Chondrocyte (in vitro differentiated cells): ENCODE measurements at regions not wholly inside any gene's neighbourhood (a gene's known extent, or its start where the extent isn't known, plus 50 kb on each side); places are given as distances from the start of the nearest gene placed in this dataset.

Experiments
- DNase-seq: peaks from one replicate; pipeline ENCODE4 v3.0.0; 2021; ENCODE audit warnings: mixed read lengths, low spot score
- H3K27ac Mint-ChIP-seq: one replicate; pipeline ENCODE4 v1.8.0; 2021; ENCODE audit warnings: mild to moderate bottlenecking, moderate library complexity, mixed read lengths; ENCODE audit not compliant: unreplicated experiment
- H3K27me3 Mint-ChIP-seq: 2 replicates; pipeline ENCODE4 v1.8.0; 2021; ENCODE audit warnings: low read depth, mixed read lengths
- H3K36me3 Mint-ChIP-seq: 2 replicates; pipeline ENCODE4 v1.8.0; 2021; ENCODE audit warnings: low read depth, mixed read lengths
- H3K4me1 Mint-ChIP-seq: 2 replicates; pipeline ENCODE4 v1.8.0; 2021; ENCODE audit warnings: low read depth, mild to moderate bottlenecking, mixed read lengths
- H3K4me3 Mint-ChIP-seq: one replicate; pipeline ENCODE4 v1.8.0; 2021; ENCODE audit warnings: mild to moderate bottlenecking, moderate library complexity, mixed read lengths; ENCODE audit not compliant: unreplicated experiment
- H3K9me3 Mint-ChIP-seq: 2 replicates; pipeline ENCODE4 v1.8.0; 2021; ENCODE audit warnings: low read depth, mixed read lengths
- TF ChIP-seq, protein P1 (sequence below): fragments of 200-600 bp; sonication (generic); IDR thresholded peaks from 2 replicates; pipeline ENCODE4 v1.5.0; 2021; ENCODE audit warnings: antibody characterized with exemption, mild to moderate bottlenecking, moderate library complexity

DNA sequence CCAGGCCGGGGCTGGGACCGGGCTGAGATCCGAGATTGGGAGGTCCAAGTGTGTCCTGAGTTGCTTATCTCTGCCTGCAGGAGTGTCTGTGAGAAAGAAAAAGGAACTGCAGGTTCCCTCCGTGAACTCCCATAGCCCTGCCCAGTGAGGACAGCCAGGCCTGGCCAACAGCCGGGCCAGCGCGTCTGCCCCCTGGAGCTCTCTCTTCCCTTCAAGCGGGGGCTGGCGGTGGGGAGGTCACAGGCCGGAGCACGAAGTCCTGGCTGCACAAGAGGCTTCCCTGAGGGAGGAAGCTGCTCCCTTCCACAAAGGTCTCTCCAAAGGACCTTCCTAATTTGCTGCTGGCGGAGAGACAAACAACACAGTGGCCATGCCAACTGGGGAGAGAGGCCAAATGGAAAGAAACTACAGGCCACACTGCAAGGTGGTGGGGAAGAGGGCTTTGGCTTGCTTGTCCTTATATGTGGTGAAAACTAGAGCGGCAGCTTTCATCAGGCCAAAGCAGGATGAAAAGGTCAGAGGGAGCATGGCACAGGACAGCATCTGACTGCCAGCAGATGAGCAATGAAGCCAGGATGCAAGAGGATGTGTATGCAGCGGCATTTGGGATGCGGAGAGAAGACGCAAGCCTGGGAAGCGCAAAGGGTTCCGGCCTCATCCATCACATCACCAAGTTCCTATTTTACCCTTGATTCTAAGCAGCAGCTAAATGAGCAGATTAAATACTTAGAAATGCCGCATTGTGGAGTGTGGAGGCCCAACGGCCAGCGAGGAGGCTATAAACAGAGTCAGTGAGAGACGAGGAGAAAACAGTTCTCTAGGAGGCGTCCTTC, 260.0 kb downstream of the ERMARD start:
- H3K36me3 Mint-ChIP-seq = no peaks in the 10 kb centered on the region
- TF ChIP-seq, protein P1, sequence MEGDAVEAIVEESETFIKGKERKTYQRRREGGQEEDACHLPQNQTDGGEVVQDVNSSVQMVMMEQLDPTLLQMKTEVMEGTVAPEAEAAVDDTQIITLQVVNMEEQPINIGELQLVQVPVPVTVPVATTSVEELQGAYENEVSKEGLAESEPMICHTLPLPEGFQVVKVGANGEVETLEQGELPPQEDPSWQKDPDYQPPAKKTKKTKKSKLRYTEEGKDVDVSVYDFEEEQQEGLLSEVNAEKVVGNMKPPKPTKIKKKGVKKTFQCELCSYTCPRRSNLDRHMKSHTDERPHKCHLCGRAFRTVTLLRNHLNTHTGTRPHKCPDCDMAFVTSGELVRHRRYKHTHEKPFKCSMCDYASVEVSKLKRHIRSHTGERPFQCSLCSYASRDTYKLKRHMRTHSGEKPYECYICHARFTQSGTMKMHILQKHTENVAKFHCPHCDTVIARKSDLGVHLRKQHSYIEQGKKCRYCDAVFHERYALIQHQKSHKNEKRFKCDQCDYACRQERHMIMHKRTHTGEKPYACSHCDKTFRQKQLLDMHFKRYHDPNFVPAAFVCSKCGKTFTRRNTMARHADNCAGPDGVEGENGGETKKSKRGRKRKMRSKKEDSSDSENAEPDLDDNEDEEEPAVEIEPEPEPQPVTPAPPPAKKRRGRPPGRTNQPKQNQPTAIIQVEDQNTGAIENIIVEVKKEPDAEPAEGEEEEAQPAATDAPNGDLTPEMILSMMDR = no peak
- no peak for DNase-seq
- no peak overlapping the region for H3K4me3 Mint-ChIP-seq
- H3K27ac Mint-ChIP-seq = no peak overlapping the region
- no peaks in the 10 kb centered on the region for H3K9me3 Mint-ChIP-seq
- H3K4me1 Mint-ChIP-seq = peaks cover 4% of the 10 kb centered on the region
- peaks cover 42% of the 10 kb centered on the region for H3K27me3 Mint-ChIP-seq

DNA sequence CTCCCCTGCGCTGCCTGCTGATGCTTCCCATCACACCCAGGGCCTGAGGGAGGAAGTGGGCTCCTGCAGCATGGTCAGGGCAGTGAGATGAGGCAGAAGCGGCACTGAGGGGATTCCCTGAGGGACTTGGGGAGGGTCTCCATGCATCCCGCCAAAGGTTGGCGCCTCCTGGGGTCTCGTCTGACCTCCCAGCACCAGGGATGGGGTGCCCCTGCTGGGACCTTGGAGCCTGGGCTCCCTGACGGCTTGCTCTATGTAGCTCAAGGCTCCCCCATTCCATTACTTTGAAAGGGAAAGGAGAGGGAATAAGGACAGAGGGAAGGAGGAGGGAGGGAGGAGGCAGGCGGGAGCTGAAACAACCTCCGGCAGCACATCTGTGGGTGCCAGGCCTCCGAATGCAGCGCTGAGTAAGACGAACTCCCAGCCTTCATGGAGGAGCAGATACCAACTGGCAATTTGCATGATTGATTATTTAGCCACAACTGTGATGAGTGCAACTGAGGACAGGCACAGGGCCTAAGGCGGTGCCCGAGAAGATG, 259.3 kb downstream of the ERMARD start:
- peaks cover 4% of the 10 kb centered on the region for H3K4me1 Mint-ChIP-seq
- no peaks in the 10 kb centered on the region for H3K9me3 Mint-ChIP-seq
- DNase-seq = no peak
- H3K4me3 Mint-ChIP-seq = no peak overlapping the region
- TF ChIP-seq, protein P1 = no peak
- peaks cover 39% of the 10 kb centered on the region for H3K27me3 Mint-ChIP-seq
- no peaks in the 10 kb centered on the region for H3K36me3 Mint-ChIP-seq
- no peak overlapping the region for H3K27ac Mint-ChIP-seq

DNA sequence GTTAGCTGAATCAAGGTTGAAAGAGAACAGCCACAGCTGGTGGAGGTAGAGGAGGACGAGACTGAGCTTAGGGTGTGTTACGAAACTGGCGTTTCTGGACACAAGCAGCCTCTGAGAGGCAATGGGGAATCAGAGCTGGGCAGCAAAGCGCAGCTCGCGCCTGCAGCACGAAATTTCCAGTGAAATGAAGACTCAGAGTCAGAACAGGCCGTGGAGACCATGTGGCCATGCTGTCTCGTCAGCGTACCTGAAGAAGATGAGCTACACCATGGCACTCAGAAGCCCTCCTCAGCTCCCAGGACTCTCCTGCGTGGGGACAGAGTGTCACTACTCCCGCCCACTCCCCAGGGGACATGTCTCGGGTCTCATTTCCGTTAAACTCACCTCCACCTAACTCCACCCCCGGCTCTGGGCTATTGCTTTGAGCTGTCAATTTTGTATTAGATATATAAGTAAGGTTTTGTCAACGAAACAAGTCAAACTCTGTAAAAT, 256.9 kb downstream of the ERMARD start:
- H3K9me3 Mint-ChIP-seq = peaks cover 10% of the 10 kb centered on the region
- TF ChIP-seq, protein P1 = no peak
- peaks cover 4% of the 10 kb centered on the region for H3K4me1 Mint-ChIP-seq
- H3K36me3 Mint-ChIP-seq = peaks cover 2% of the 10 kb centered on the region
- DNase-seq = no peak
- H3K27ac Mint-ChIP-seq = no peak overlapping the region
- no peak overlapping the region for H3K4me3 Mint-ChIP-seq
- peaks cover 22% of the 10 kb centered on the region for H3K27me3 Mint-ChIP-seq

DNA sequence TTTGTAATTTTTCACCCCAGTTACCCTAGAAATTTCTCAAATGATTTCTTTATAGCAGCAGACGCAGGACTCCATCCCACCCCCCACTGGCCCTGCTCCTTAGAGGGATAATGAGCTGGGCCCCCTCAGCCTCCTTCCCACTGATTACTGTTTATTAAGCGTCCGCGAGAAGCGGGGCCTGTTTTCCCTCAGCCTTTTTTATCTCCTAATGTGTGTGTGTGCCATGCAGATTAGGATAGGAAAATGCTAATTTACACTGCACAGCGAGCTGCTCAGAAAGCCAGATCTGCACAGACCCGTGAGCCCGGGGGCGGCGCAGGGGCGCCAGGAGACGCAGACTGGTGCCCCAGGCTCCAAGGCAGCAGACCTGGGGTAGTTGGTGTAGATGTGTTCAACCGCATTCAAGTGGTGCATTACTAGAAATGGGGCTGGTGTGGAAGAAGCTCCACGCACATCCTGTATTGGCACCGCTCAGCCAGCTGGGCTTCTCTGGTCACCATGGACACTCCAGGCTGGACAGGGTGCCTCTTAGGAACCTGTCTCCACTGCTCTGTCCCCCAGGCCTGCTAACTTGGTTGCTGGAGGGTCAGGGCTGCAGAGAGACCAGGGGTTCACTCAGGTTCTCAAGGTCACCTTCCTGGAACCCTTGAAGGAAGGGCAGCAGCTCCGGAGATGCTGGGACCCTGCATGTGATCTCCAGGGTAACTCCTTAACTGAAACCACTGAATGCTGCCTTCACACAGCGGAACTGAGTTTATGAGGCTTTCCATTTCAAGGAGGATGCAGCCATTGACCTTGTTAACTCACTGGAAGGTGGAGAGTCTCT, 256.3 kb downstream of the ERMARD start:
- TF ChIP-seq, protein P1 = no peak
- H3K4me1 Mint-ChIP-seq = peaks cover 4% of the 10 kb centered on the region
- peaks cover 10% of the 10 kb centered on the region for H3K9me3 Mint-ChIP-seq
- H3K27ac Mint-ChIP-seq = no peak overlapping the region
- no peak for DNase-seq
- H3K4me3 Mint-ChIP-seq = no peak overlapping the region
- peaks cover 19% of the 10 kb centered on the region for H3K27me3 Mint-ChIP-seq
- peaks cover 2% of the 10 kb centered on the region for H3K36me3 Mint-ChIP-seq

DNA sequence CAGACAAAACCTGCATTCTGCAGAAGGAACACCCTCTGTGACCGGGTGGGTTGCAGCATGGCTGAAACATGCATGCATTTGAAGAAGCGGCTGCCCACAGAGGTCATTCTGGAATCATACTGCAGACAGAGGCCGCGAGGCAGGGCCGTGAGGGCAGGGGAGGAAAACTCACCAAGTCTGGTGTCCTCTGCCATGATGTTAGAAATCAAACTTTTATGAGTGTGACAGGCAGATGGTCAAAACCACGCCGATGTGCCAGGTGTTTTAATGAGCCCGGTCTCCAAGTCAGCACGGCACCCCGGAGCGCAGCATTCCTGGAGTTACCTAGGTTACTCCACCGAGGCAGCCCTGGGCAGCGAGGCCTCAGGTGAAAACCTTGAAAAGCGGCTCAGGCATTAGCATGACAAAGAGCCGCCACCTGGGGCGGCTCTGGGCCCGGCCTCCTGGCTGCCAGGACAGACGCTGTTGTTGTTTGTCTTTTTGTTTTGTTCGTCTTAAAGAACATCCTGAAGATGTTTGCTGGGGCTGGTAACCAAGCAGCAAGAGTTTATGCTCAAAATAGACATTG, 255.6 kb downstream of the ERMARD start:
- Mint-ChIP-seq H3K4me3 (no peak overlapping the region), H3K4me1 (peaks cover 4% of the 10 kb centered on the region), H3K27me3 (peaks cover 15% of the 10 kb centered on the region), H3K36me3 (peaks cover 2% of the 10 kb centered on the region), H3K27ac (no peak overlapping the region), H3K9me3 (peaks cover 16% of the 10 kb centered on the region)
- no peak for DNase-seq
- TF ChIP-seq, protein P1 = no peak
